Gastrocnemius medialis (tissue), 4 donors: ENCODE measurements at regions not wholly inside any gene's neighbourhood (a gene's known extent, or its start where the extent isn't known, plus 50 kb on each side); places are given as distances from the start of the nearest gene placed in this dataset.
A peak's percentile ranks its signal among the peaks of the same experiment; 100 is the strongest.

ENCODE experiments used
- ATAC-seq, 2 donors: fragments of 150-250 bp; one replicate each; pipeline ENCODE4 v1.9.1; 2016
- DNase-seq, 2 donors: peaks; one replicate each; pipeline ENCODE4 v3.0.0-alpha.2; 2019
- H3K27ac ChIP-seq, 4 donors: fragments of 200-600 bp; sonication (generic); 1 replicate in 1 of 4; 2 replicates in 3 of 4; pipeline ENCODE4 v1.5.1; 2016 to 2018; ENCODE audit warnings: mild to moderate bottlenecking in 2 of 4, moderate library complexity in 1 of 4
- H3K27me3 ChIP-seq, 3 donors: fragments of 200-600 bp; sonication (generic) in 2 of 3; 1 replicate in 1 of 3; 2 replicates in 2 of 3; pipeline versions ENCODE4 v1.5.1 to v1.6.0; 2016 to 2019; ENCODE audit warnings: mild to moderate bottlenecking in 1 of 3, moderate library complexity in 1 of 3
- H3K36me3 ChIP-seq, 2 donors: fragments of 200-600 bp; sonication (generic) in 1 of 2; one replicate each; pipeline ENCODE4 v1.5.1; 2017 to 2018
- H3K4me1 ChIP-seq, 2 donors: fragments of 200-600 bp; sonication (generic) in 1 of 2; one replicate each; pipeline ENCODE4 v1.5.1; 2016 to 2017; ENCODE audit warnings: mild to moderate bottlenecking in 2 of 2
- H3K4me3 ChIP-seq, 4 donors: fragments of 200-600 bp; sonication (generic) in 3 of 4; 1 replicate in 1 of 4; 2 replicates in 3 of 4; pipeline ENCODE4 v1.5.1; 2016 to 2019; ENCODE audit warnings: mild to moderate bottlenecking in 2 of 4
- H3K9me3 ChIP-seq, 3 donors: fragments of 200-600 bp; sonication (generic) in 2 of 3; 1 replicate in 1 of 3; 2 replicates in 2 of 3; pipeline ENCODE4 v1.5.1; 2016 to 2019
- CTCF ChIP-seq, 5 experiments: fragments of 450-650 bp in 3 of 5; fragments of 200-600 bp in 2 of 5; sonication (generic) in 2 of 5; IDR thresholded peaks in 4 of 5; conservative IDR thresholded peaks in 1 of 5; 1 replicate in 4 of 5; 2 replicates in 1 of 5; pipeline ENCODE4 v1.5.1; 2016 to 2019; ENCODE audit warnings: antibody characterized with exemption in 5 of 5, mild to moderate bottlenecking in 3 of 5, moderate library complexity in 3 of 5
- POLR2A ChIP-seq, 2 donors: fragments of 450-650 bp; IDR thresholded peaks; one replicate each; pipeline ENCODE4 v1.6.1; 2017; ENCODE audit warnings: antibody characterized with exemption in 2 of 2, mild to moderate bottlenecking in 2 of 2, moderate library complexity in 2 of 2
- in situ Hi-C, 4 donors: fragments of 200-750 bp; cut with MboI; loops; one replicate each; pipeline versions ENCODE4 v1.15.0 to v1.8.0; 2017; ENCODE audit warnings: low sequenced_read_pairs in 4 of 4
- intact Hi-C: fragments of 100-400 bp; cut with DNase I; formaldehyde crosslinking; loops from one replicate; pipeline ENCODE4 v1.15.1; 2023; ENCODE audit warnings: low total_unique reads

GRCh38 chr5:173507171-173507570, 109.3 kb downstream of the BOD1 start:
- no peaks in the 10 kb centered on the region for H3K27me3 ChIP-seq
- DNase-seq = no peak
- intact Hi-C loops (no loop called here), in situ Hi-C loops (no loop called here)
- no peak overlapping the region for H3K27ac ChIP-seq
- TF ChIP-seq CTCF (IDR thresholded peaks at IDR 0.05 in 4 of 5, conservative IDR thresholded peaks at IDR 0.05 in 1 of 5) (no peak), POLR2A (IDR thresholded peaks at IDR 0.05) (no peak)
- H3K9me3 ChIP-seq = no peaks in the 10 kb centered on the region
- no peak overlapping the region for H3K4me3 ChIP-seq
- H3K4me1 ChIP-seq = peaks cover under 1 to 14% of the 10 kb centered on the region in 2 donors
- ATAC-seq = no peak
- no peaks in the 10 kb centered on the region for H3K36me3 ChIP-seq

GRCh38 chr5:173505634-173506033, 110.8 kb downstream of the BOD1 start:
- in situ Hi-C loops = no loop called here
- H3K4me3 ChIP-seq = no peak overlapping the region
- no peaks in the 10 kb centered on the region for H3K9me3 ChIP-seq
- ATAC-seq (no peak), DNase-seq (no peak)
- intact Hi-C loops = no loop called here
- TF ChIP-seq POLR2A (IDR thresholded peaks at IDR 0.05) (no peak), CTCF (IDR thresholded peaks at IDR 0.05 in 4 of 5, conservative IDR thresholded peaks at IDR 0.05 in 1 of 5) (no peak)
- peaks cover 13 to 29% of the 10 kb centered on the region in 2 donors for H3K4me1 ChIP-seq
- H3K36me3 ChIP-seq = no peaks in the 10 kb centered on the region
- no peak overlapping the region for H3K27ac ChIP-seq
- no peaks in the 10 kb centered on the region for H3K27me3 ChIP-seq

GRCh38 chr5:173501922-173502321, 114.5 kb downstream of the BOD1 start:
- in situ Hi-C loops = loop anchor here in 1 of 4 donors (5.0 kb wide), 1 partner anchor 45 kb away; no protein-coding TSS in a partner anchor
- H3K36me3 ChIP-seq = no peaks in the 10 kb centered on the region
- intact Hi-C loops = loop anchor here (2.0 to 5.0 kb wide), 2 partner anchors 35 to 175 kb away; no protein-coding TSS in a partner anchor
- peak overlapping the region; percentile 76 to 93 (median 84) for H3K27ac ChIP-seq
- peaks cover 50 to 51% of the 10 kb centered on the region in 2 donors for H3K4me1 ChIP-seq
- no peaks in the 10 kb centered on the region for H3K9me3 ChIP-seq
- DNase-seq (no peak), ATAC-seq (no peak)
- H3K27me3 ChIP-seq = no peaks in the 10 kb centered on the region
- no peak for TF ChIP-seq POLR2A (IDR thresholded peaks at IDR 0.05)
- no peak for TF ChIP-seq CTCF (IDR thresholded peaks at IDR 0.05 in 4 of 5, conservative IDR thresholded peaks at IDR 0.05 in 1 of 5)
- H3K4me3 ChIP-seq = no peak overlapping the region

- Histone ChIP-seq H3K27me3 (no peaks in the 10 kb centered on the region), H3K27ac (peak overlapping the region; percentile 76 to 93 (median 84)), H3K4me3 (no peak overlapping the region), H3K4me1 (peaks cover 56 to 57% of the 10 kb centered on the region in 2 donors), H3K36me3 (no peaks in the 10 kb centered on the region), H3K9me3 (no peaks in the 10 kb centered on the region)
- TF ChIP-seq POLR2A (IDR thresholded peaks at IDR 0.05) (peak in 1 of 2 donors; percentile 44), CTCF (IDR thresholded peaks at IDR 0.05 in 4 of 5, conservative IDR thresholded peaks at IDR 0.05 in 1 of 5) (no peak)
- DNase-seq = peak; percentile 36 to 62
- peak; percentile 58 to 71 for ATAC-seq
- intact Hi-C loops = loop anchor here (5.0 kb wide), 1 partner anchor 36 kb away; no protein-coding TSS in a partner anchor
- in situ Hi-C loops = loop anchor here in 1 of 4 donors (5.0 kb wide), 1 partner anchor 44 kb away; no protein-coding TSS in a partner anchor
Observed at GRCh38 chr5:173501271-173501670, 115.2 kb downstream of the BOD1 start.

GRCh38 chr5:173500213-173500560, 116.3 kb downstream of the BOD1 start:
- DNase-seq = no peak
- peaks cover 61 to 68% of the 10 kb centered on the region in 2 donors for H3K4me1 ChIP-seq
- ATAC-seq = no peak
- in situ Hi-C loops = loop anchor here in 1 of 4 donors (5.0 kb wide), 1 partner anchor 43 kb away; no protein-coding TSS in a partner anchor
- peak overlapping the region; percentile 76 to 93 (median 84) for H3K27ac ChIP-seq
- TF ChIP-seq POLR2A (IDR thresholded peaks at IDR 0.05) (no peak), CTCF (IDR thresholded peaks at IDR 0.05 in 4 of 5, conservative IDR thresholded peaks at IDR 0.05 in 1 of 5) (no peak)
- H3K36me3 ChIP-seq = no peaks in the 10 kb centered on the region
- no peaks in the 10 kb centered on the region for H3K9me3 ChIP-seq
- intact Hi-C loops = loop anchor here (5.0 kb wide), 1 partner anchor 37 kb away; no protein-coding TSS in a partner anchor
- H3K4me3 ChIP-seq = no peak overlapping the region
- H3K27me3 ChIP-seq = no peaks in the 10 kb centered on the region
